ENCODE measurements at regions not wholly inside any gene's neighbourhood (a gene's known extent, or its start where the extent isn't known, plus 50 kb on each side); places are given as distances from the start of the nearest gene placed in this dataset.

DNA sequence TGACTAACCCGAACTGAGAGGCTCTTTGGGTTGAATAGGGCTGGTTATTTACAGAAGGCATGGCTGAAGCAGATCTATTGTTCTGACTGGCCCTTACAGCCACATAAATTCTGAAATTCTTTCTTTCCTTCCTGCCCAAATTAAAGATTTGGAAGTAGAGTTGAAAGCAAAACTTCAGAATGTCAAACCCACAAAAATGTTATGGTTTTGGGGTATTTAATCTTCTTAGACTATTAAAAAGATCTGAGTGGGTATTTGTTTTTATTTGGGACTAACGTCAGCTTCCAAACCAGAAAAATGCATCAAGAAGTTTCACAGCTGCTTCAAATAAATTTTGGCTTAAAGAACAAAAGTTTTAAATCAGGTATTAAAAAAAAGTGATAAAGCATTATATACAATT, 124.5 kb downstream of the AHR start:
- no peaks in the 10 kb centered on the region for H4K20me1 ChIP-seq (ENCODE audit: insufficient read depth, low read length)
- no peak overlapping the region for H3K27ac Mint-ChIP-seq (ENCODE audit: unreplicated experiment)
- H3K27me3 Mint-ChIP-seq (ENCODE audit: low read depth, unreplicated experiment): no peaks in the 10 kb centered on the region
- H3K4me2 ChIP-seq (ENCODE audit: low read length): no peak overlapping the region
- no peak overlapping the region for H3K4me3 ChIP-seq (ENCODE audit: insufficient read depth, low read depth, low read length)
- no peak overlapping the region for H3K4me3 Mint-ChIP-seq (ENCODE audit: unreplicated experiment)
- peak; percentile 91 for DNase-seq (ENCODE audit: low read depth)
- H3K27me3 ChIP-seq (ENCODE audit: insufficient read depth, low read length): no peaks in the 10 kb centered on the region
- H3K9me3 Mint-ChIP-seq (ENCODE audit: unreplicated experiment): peaks cover 11% of the 10 kb centered on the region
- H3K36me3 Mint-ChIP-seq (ENCODE audit: low read depth, unreplicated experiment): no peaks in the 10 kb centered on the region
- no peaks in the 10 kb centered on the region for H3K4me1 ChIP-seq (ENCODE audit: insufficient read depth, low read length)
- TF ChIP-seq EZH2 (IDR thresholded peaks at IDR 0.05; ENCODE audit: insufficient read depth, low read length): no peak
- TF ChIP-seq, protein P1, sequence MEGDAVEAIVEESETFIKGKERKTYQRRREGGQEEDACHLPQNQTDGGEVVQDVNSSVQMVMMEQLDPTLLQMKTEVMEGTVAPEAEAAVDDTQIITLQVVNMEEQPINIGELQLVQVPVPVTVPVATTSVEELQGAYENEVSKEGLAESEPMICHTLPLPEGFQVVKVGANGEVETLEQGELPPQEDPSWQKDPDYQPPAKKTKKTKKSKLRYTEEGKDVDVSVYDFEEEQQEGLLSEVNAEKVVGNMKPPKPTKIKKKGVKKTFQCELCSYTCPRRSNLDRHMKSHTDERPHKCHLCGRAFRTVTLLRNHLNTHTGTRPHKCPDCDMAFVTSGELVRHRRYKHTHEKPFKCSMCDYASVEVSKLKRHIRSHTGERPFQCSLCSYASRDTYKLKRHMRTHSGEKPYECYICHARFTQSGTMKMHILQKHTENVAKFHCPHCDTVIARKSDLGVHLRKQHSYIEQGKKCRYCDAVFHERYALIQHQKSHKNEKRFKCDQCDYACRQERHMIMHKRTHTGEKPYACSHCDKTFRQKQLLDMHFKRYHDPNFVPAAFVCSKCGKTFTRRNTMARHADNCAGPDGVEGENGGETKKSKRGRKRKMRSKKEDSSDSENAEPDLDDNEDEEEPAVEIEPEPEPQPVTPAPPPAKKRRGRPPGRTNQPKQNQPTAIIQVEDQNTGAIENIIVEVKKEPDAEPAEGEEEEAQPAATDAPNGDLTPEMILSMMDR (IDR thresholded peaks at IDR 0.05; ENCODE audit: insufficient read depth, low read depth, low read length): no peak
- no peaks in the 10 kb centered on the region for H3K79me2 ChIP-seq (ENCODE audit: insufficient read depth, low read length)
- H3K27ac ChIP-seq (ENCODE audit: low read depth, low read length): no peak overlapping the region
- no peaks in the 10 kb centered on the region for H3K9me3 ChIP-seq (ENCODE audit: insufficient read depth, low read depth, low read length)
- H3K36me3 ChIP-seq (ENCODE audit: insufficient read depth, low read length): no peaks in the 10 kb centered on the region
- no peak overlapping the region for H3K9ac ChIP-seq (ENCODE audit: low read length)
- no peak overlapping the region for H2AFZ ChIP-seq (ENCODE audit: low read depth, low read length)
- peaks cover 5% of the 10 kb centered on the region for H3K4me1 Mint-ChIP-seq (ENCODE audit: low read depth, unreplicated experiment)
- no peak for FAIRE-seq

- Histone ChIP-seq H3K79me2 (ENCODE audit: insufficient read depth, low read length) (no peaks in the 10 kb centered on the region), H4K20me1 (ENCODE audit: insufficient read depth, low read length) (no peaks in the 10 kb centered on the region), H3K9me3 (ENCODE audit: insufficient read depth, low read depth, low read length) (peaks cover 4% of the 10 kb centered on the region), H2AFZ (ENCODE audit: low read depth, low read length) (no peak overlapping the region), H3K4me2 (ENCODE audit: low read length) (no peak overlapping the region), H3K4me3 (ENCODE audit: insufficient read depth, low read depth, low read length) (no peak overlapping the region), H3K36me3 (ENCODE audit: insufficient read depth, low read length) (no peaks in the 10 kb centered on the region), H3K27me3 (ENCODE audit: insufficient read depth, low read length) (no peaks in the 10 kb centered on the region), H3K4me1 (ENCODE audit: insufficient read depth, low read length) (no peaks in the 10 kb centered on the region), H3K9ac (ENCODE audit: low read length) (no peak overlapping the region), H3K27ac (ENCODE audit: low read depth, low read length) (no peak overlapping the region)
- no peak for TF ChIP-seq EZH2 (IDR thresholded peaks at IDR 0.05; ENCODE audit: insufficient read depth, low read length)
- TF ChIP-seq, protein P1 (IDR thresholded peaks at IDR 0.05; ENCODE audit: insufficient read depth, low read depth, low read length): no peak
- Mint-ChIP-seq H3K4me1 (ENCODE audit: low read depth, unreplicated experiment) (no peaks in the 10 kb centered on the region), H3K4me3 (ENCODE audit: unreplicated experiment) (no peak overlapping the region), H3K27ac (ENCODE audit: unreplicated experiment) (no peak overlapping the region), H3K36me3 (ENCODE audit: low read depth, unreplicated experiment) (no peaks in the 10 kb centered on the region), H3K9me3 (ENCODE audit: unreplicated experiment) (peaks cover 15% of the 10 kb centered on the region), H3K27me3 (ENCODE audit: low read depth, unreplicated experiment) (no peaks in the 10 kb centered on the region)
- FAIRE-seq (no peak), DNase-seq (ENCODE audit: low read depth) (no peak)
These were observed 129.5 kb downstream of the AHR start for GRCh38 chr7:17427924-17428323.

DNA sequence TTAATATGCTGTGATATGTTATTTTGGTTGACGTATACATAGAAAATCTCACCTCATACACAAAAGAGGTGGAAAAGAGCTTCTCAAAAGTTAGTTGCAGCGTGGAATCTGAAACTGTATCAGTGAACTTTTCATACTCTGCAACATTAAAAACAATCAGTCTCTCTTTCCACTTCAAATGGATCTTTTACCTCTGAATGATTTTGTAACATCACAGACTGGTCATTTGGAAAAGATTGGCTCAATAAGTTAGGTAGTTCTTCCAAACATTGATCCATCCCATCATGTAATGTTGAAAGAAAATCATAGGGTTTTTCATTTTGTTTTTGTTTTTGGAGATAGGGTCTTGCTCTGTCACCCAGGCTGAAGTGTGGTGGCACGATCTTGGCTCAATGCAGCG, 131.1 kb downstream of the AHR start:
- FAIRE-seq (no peak), DNase-seq (ENCODE audit: low read depth) (no peak)
- no peaks in the 10 kb centered on the region for H4K20me1 ChIP-seq (ENCODE audit: insufficient read depth, low read length)
- H2AFZ ChIP-seq (ENCODE audit: low read depth, low read length): no peak overlapping the region
- TF ChIP-seq EZH2 (IDR thresholded peaks at IDR 0.05; ENCODE audit: insufficient read depth, low read length): no peak
- TF ChIP-seq, protein P1 (IDR thresholded peaks at IDR 0.05; ENCODE audit: insufficient read depth, low read depth, low read length): no peak
- Mint-ChIP-seq H3K27me3 (ENCODE audit: low read depth, unreplicated experiment) (no peaks in the 10 kb centered on the region), H3K4me1 (ENCODE audit: low read depth, unreplicated experiment) (no peaks in the 10 kb centered on the region), H3K27ac (ENCODE audit: unreplicated experiment) (no peak overlapping the region), H3K4me3 (ENCODE audit: unreplicated experiment) (no peak overlapping the region), H3K36me3 (ENCODE audit: low read depth, unreplicated experiment) (no peaks in the 10 kb centered on the region), H3K9me3 (ENCODE audit: unreplicated experiment) (peaks cover 15% of the 10 kb centered on the region)
- no peaks in the 10 kb centered on the region for H3K79me2 ChIP-seq (ENCODE audit: insufficient read depth, low read length)
- no peak overlapping the region for H3K4me3 ChIP-seq (ENCODE audit: insufficient read depth, low read depth, low read length)
- no peaks in the 10 kb centered on the region for H3K27me3 ChIP-seq (ENCODE audit: insufficient read depth, low read length)
- H3K4me2 ChIP-seq (ENCODE audit: low read length): no peak overlapping the region
- no peak overlapping the region for H3K27ac ChIP-seq (ENCODE audit: low read depth, low read length)
- no peak overlapping the region for H3K9ac ChIP-seq (ENCODE audit: low read length)
- peaks cover 4% of the 10 kb centered on the region for H3K9me3 ChIP-seq (ENCODE audit: insufficient read depth, low read depth, low read length)
- no peaks in the 10 kb centered on the region for H3K4me1 ChIP-seq (ENCODE audit: insufficient read depth, low read length)
- H3K36me3 ChIP-seq (ENCODE audit: insufficient read depth, low read length): no peaks in the 10 kb centered on the region

Measured in astrocyte (in vitro differentiated cells and primary cell).